ENCODE measurements at regions not wholly inside any gene's neighbourhood (a gene's known extent, or its start where the extent isn't known, plus 50 kb on each side); places are given as distances from the start of the nearest gene placed in this dataset.

GRCh38 chr12:115569345-115570068 lies 708.0 kb downstream of the MED13L start:
- peaks cover 10% of the 10 kb centered on the region for H3K4me1 ChIP-seq (ENCODE audit: insufficient read depth, low read length)
- no peaks in the 10 kb centered on the region for H3K27me3 ChIP-seq (ENCODE audit: low read length)
- peak overlapping the region; percentile 48; the same call in 1 of the 2 replicates for H3K27ac ChIP-seq (ENCODE audit: low read length)
- no peak overlapping the region for H2AFZ ChIP-seq (ENCODE audit: low read length)
- H3K4me3 ChIP-seq (ENCODE audit: low read length): no peak overlapping the region
- TF ChIP-seq EZH2 (IDR thresholded peaks at IDR 0.05; ENCODE audit: low read length, unreplicated experiment): no peak
- no peak for TF ChIP-seq EZH2phosphoT487 (IDR thresholded peaks at IDR 0.05; ENCODE audit: borderline replicate concordance, low read length)
- no peak for TF ChIP-seq CTCF (conservative IDR thresholded peaks at IDR 0.05; ENCODE audit: low read depth, low read length)
- no peaks in the 10 kb centered on the region for H3K36me3 ChIP-seq (ENCODE audit: low read depth, low read length)
- H3K9me3 ChIP-seq (ENCODE audit: low read length): no peaks in the 10 kb centered on the region
- intact Hi-C loops (cut with micrococcal nuclease): no loop called here
- ChIA-PET CTCF (no interaction called here), POLR2A (ENCODE audit: unreplicated experiment) (interaction anchor here (0.6 kb wide), 1 partner anchor 57 kb away, joined by 9 read pairs; no protein-coding TSS in a partner anchor)
- H3F3A ChIP-seq (ENCODE audit: low read length, unreplicated experiment): no peaks in the 10 kb centered on the region
- no peaks in the 10 kb centered on the region for H3K9me2 ChIP-seq (replicated peaks; ENCODE audit: low read length)
- ATAC-seq (no peak), DNase-seq (no peak)
- H3K9ac ChIP-seq (ENCODE audit: low read length): no peak overlapping the region
- H3K79me2 ChIP-seq (ENCODE audit: low read length): no peaks in the 10 kb centered on the region
- H4K20me1 ChIP-seq (ENCODE audit: low read length): no peaks in the 10 kb centered on the region
- H3K4me2 ChIP-seq (ENCODE audit: low read length): peak overlapping the region; percentile 82
- BruUV-seq (replicated peaks): no TSS peak

GRCh38 chr12:115558281-115558680 lies 719.2 kb downstream of the MED13L start:
- TF ChIP-seq EZH2phosphoT487 (IDR thresholded peaks at IDR 0.05; ENCODE audit: borderline replicate concordance, low read length): no peak
- TF ChIP-seq CTCF (conservative IDR thresholded peaks at IDR 0.05; ENCODE audit: low read depth, low read length): no peak
- no peak for TF ChIP-seq EZH2 (IDR thresholded peaks at IDR 0.05; ENCODE audit: low read length, unreplicated experiment)
- DNase-seq (no peak), ATAC-seq (no peak)
- no peaks in the 10 kb centered on the region for H3K9me3 ChIP-seq (ENCODE audit: low read length)
- peaks cover 4% of the 10 kb centered on the region; the same call in 1 of the 2 replicates for H3K27me3 ChIP-seq (ENCODE audit: low read length)
- H2AFZ ChIP-seq (ENCODE audit: low read length): no peak overlapping the region
- H3K36me3 ChIP-seq (ENCODE audit: low read depth, low read length): no peaks in the 10 kb centered on the region
- no peaks in the 10 kb centered on the region for H3K9me2 ChIP-seq (replicated peaks; ENCODE audit: low read length)
- no TSS peak for BruUV-seq (replicated peaks)
- H3K4me1 ChIP-seq (ENCODE audit: insufficient read depth, low read length): no peaks in the 10 kb centered on the region
- H3K9ac ChIP-seq (ENCODE audit: low read length): no peak overlapping the region
- no peak overlapping the region for H3K27ac ChIP-seq (ENCODE audit: low read length)
- intact Hi-C loops (cut with micrococcal nuclease): no loop called here
- no peak overlapping the region for H3K4me3 ChIP-seq (ENCODE audit: low read length)
- ChIA-PET CTCF (no interaction called here), POLR2A (ENCODE audit: unreplicated experiment) (no interaction called here)
- no peaks in the 10 kb centered on the region for H4K20me1 ChIP-seq (ENCODE audit: low read length)
- H3K79me2 ChIP-seq (ENCODE audit: low read length): no peaks in the 10 kb centered on the region
- no peak overlapping the region for H3K4me2 ChIP-seq (ENCODE audit: low read length)
- H3F3A ChIP-seq (ENCODE audit: low read length, unreplicated experiment): no peaks in the 10 kb centered on the region

- CTCF ChIA-PET: no interaction called here
- no peaks in the 10 kb centered on the region for H3K9me2 ChIP-seq (replicated peaks; ENCODE audit: low read length)
- no TSS peak for BruUV-seq (replicated peaks)
Measured at GRCh38 chr12:115553622-115554021, 723.9 kb downstream of the MED13L start.

More at GRCh38 chr12:115553622-115554021, 723.9 kb downstream of the MED13L start:
- Histone ChIP-seq H3K27me3 (ENCODE audit: low read length) (peaks cover 4% of the 10 kb centered on the region; the same call in 1 of the 2 replicates), H3K4me2 (ENCODE audit: low read length) (no peak overlapping the region), H3K4me3 (ENCODE audit: low read length) (no peak overlapping the region), H3K27ac (ENCODE audit: low read length) (no peak overlapping the region), H3F3A (ENCODE audit: low read length, unreplicated experiment) (no peaks in the 10 kb centered on the region), H2AFZ (ENCODE audit: low read length) (no peak overlapping the region), H3K4me1 (ENCODE audit: insufficient read depth, low read length) (no peaks in the 10 kb centered on the region), H3K36me3 (ENCODE audit: low read depth, low read length) (no peaks in the 10 kb centered on the region), H4K20me1 (ENCODE audit: low read length) (no peaks in the 10 kb centered on the region), H3K9me3 (ENCODE audit: low read length) (no peaks in the 10 kb centered on the region), H3K9ac (ENCODE audit: low read length) (no peak overlapping the region), H3K79me2 (ENCODE audit: low read length) (no peaks in the 10 kb centered on the region)
- DNase-seq (no peak), ATAC-seq (no peak)
- intact Hi-C loops (cut with micrococcal nuclease): no loop called here
- TF ChIP-seq CTCF (conservative IDR thresholded peaks at IDR 0.05; ENCODE audit: low read depth, low read length) (no peak), EZH2phosphoT487 (IDR thresholded peaks at IDR 0.05; ENCODE audit: borderline replicate concordance, low read length) (no peak), EZH2 (IDR thresholded peaks at IDR 0.05; ENCODE audit: low read length, unreplicated experiment) (no peak)
- POLR2A ChIA-PET (ENCODE audit: unreplicated experiment): no interaction called here
